ENCODE measurements at regions not wholly inside any gene's neighbourhood (a gene's known extent, or its start where the extent isn't known, plus 50 kb on each side); places are given as distances from the start of the nearest gene placed in this dataset.

DNA sequence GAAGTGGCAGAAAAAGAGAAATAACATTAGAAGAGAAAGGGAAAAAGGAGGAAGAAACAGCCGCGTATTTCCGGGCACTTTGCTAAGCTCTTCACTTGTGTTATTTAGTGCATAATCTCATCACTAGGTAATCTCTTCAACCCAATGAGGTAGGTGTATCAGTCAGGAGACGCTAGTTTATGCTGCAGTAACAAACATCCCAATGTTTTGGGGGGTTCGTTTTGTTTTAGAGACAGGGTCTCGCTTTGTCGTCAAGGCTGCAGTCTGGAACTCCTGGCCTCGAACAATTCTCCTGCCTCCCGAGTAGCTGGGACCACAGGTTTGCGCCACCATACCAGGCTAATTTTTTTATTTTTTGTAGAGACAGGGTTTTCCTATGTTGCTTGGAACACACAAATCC is 61.7 kb downstream of the ZFP36L2 start:
- TF ChIP-seq, protein P1, sequence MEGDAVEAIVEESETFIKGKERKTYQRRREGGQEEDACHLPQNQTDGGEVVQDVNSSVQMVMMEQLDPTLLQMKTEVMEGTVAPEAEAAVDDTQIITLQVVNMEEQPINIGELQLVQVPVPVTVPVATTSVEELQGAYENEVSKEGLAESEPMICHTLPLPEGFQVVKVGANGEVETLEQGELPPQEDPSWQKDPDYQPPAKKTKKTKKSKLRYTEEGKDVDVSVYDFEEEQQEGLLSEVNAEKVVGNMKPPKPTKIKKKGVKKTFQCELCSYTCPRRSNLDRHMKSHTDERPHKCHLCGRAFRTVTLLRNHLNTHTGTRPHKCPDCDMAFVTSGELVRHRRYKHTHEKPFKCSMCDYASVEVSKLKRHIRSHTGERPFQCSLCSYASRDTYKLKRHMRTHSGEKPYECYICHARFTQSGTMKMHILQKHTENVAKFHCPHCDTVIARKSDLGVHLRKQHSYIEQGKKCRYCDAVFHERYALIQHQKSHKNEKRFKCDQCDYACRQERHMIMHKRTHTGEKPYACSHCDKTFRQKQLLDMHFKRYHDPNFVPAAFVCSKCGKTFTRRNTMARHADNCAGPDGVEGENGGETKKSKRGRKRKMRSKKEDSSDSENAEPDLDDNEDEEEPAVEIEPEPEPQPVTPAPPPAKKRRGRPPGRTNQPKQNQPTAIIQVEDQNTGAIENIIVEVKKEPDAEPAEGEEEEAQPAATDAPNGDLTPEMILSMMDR (IDR thresholded peaks at IDR 0.05; ENCODE audit: low read depth, low read length, poor library complexity, severe bottlenecking): no peak
- no peak for TF ChIP-seq EZH2phosphoT487 (IDR thresholded peaks at IDR 0.05; ENCODE audit: borderline replicate concordance, low read length)
- Histone ChIP-seq H3K4me3 (ENCODE audit: low read length) (no peak overlapping the region), H3K4me2 (ENCODE audit: low read length) (no peak overlapping the region), H3K36me3 (ENCODE audit: control insufficient read depth, low read length) (no peaks in the 10 kb centered on the region), H3K9me2 (replicated peaks; ENCODE audit: control insufficient read depth, low read length) (no peaks in the 10 kb centered on the region), H3F3A (ENCODE audit: control insufficient read depth, insufficient read depth) (no peaks in the 10 kb centered on the region), H3K27ac (ENCODE audit: low read depth, low read length) (no peak overlapping the region), H3K4me1 (ENCODE audit: control insufficient read depth, low read length) (peaks cover 25% of the 10 kb centered on the region), H4K20me1 (ENCODE audit: control insufficient read depth, insufficient read depth, low read depth, low read length) (no peaks in the 10 kb centered on the region), H3K79me2 (ENCODE audit: control insufficient read depth, low read length) (no peaks in the 10 kb centered on the region), H3K9me3 (ENCODE audit: control insufficient read depth, insufficient read depth, low read length) (no peaks in the 10 kb centered on the region), H3K27me3 (ENCODE audit: control insufficient read depth, low read length) (no peaks in the 10 kb centered on the region)

DNA sequence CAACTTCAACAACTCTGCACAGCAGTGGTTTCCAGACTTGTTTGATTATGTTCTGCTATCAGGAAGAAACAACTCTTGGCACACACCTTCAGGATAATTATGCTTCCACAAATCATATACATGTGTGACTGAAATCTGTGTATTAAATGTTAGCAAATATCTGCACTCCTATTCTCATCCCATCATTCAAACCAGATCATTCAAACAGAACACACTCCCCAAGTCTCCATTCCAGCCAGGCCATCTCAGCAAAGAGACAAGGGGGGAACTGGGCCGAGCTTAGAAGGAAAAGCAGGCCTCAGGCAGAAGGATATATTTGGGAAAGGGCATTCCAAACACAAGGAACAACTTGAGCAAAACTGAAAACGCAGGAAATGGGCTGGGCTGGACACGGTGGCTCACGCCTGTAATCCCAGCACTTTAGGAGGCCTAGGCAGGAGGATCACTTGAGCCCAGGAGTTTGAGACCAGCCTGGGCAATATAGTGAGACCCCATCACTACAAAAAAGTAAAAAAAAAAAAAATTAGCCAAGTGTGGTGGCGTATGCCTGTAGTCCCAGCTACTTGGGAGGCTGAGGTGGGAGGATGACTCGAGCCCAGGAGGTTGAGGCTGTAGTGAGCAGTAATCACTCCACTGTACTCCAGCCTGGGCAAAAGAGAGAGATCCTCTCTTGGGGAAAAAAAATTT is 62.7 kb downstream of the ZFP36L2 start:
- Histone ChIP-seq H4K20me1 (ENCODE audit: control insufficient read depth, insufficient read depth, low read depth, low read length) (no peaks in the 10 kb centered on the region), H3K4me3 (ENCODE audit: low read length) (no peak overlapping the region), H3K36me3 (ENCODE audit: control insufficient read depth, low read length) (no peaks in the 10 kb centered on the region), H3K27me3 (ENCODE audit: control insufficient read depth, low read length) (no peaks in the 10 kb centered on the region), H3F3A (ENCODE audit: control insufficient read depth, insufficient read depth) (no peaks in the 10 kb centered on the region), H3K79me2 (ENCODE audit: control insufficient read depth, low read length) (no peaks in the 10 kb centered on the region), H3K27ac (ENCODE audit: low read depth, low read length) (no peak overlapping the region), H3K4me2 (ENCODE audit: low read length) (no peak overlapping the region), H3K9me2 (replicated peaks; ENCODE audit: control insufficient read depth, low read length) (no peaks in the 10 kb centered on the region), H3K9me3 (ENCODE audit: control insufficient read depth, insufficient read depth, low read length) (no peaks in the 10 kb centered on the region), H3K4me1 (ENCODE audit: control insufficient read depth, low read length) (peaks cover 20% of the 10 kb centered on the region)
- TF ChIP-seq EZH2phosphoT487 (IDR thresholded peaks at IDR 0.05; ENCODE audit: borderline replicate concordance, low read length): no peak
- TF ChIP-seq, protein P1 (IDR thresholded peaks at IDR 0.05; ENCODE audit: low read depth, low read length, poor library complexity, severe bottlenecking): no peak

DNA sequence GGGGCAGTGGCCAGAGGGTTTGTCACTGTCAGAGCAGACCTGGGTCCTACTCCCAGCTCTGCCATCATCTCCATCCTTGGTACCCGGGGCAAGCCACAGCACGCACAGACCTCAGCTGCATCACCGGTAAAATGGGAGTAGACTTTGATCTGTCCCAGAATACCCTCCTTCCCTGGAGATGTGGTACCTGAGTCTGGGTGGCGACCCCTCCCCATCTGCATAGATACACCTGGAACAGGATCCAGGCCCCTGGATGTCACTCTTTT is 64.0 kb downstream of the ZFP36L2 start:
- H3K79me2 ChIP-seq (ENCODE audit: control insufficient read depth, low read length): no peaks in the 10 kb centered on the region
- H3K27me3 ChIP-seq (ENCODE audit: control insufficient read depth, low read length): no peaks in the 10 kb centered on the region
- TF ChIP-seq EZH2phosphoT487 (IDR thresholded peaks at IDR 0.05; ENCODE audit: borderline replicate concordance, low read length): no peak
- TF ChIP-seq, protein P1 (IDR thresholded peaks at IDR 0.05; ENCODE audit: low read depth, low read length, poor library complexity, severe bottlenecking): no peak
- no peaks in the 10 kb centered on the region for H3K36me3 ChIP-seq (ENCODE audit: control insufficient read depth, low read length)
- no peaks in the 10 kb centered on the region for H4K20me1 ChIP-seq (ENCODE audit: control insufficient read depth, insufficient read depth, low read depth, low read length)
- no peak overlapping the region for H3K27ac ChIP-seq (ENCODE audit: low read depth, low read length)
- H3K9me2 ChIP-seq (replicated peaks; ENCODE audit: control insufficient read depth, low read length): no peaks in the 10 kb centered on the region
- no peaks in the 10 kb centered on the region for H3K9me3 ChIP-seq (ENCODE audit: control insufficient read depth, insufficient read depth, low read length)
- H3K4me1 ChIP-seq (ENCODE audit: control insufficient read depth, low read length): peaks cover 14% of the 10 kb centered on the region
- no peak overlapping the region for H3K4me2 ChIP-seq (ENCODE audit: low read length)
- no peaks in the 10 kb centered on the region for H3F3A ChIP-seq (ENCODE audit: control insufficient read depth, insufficient read depth)
- H3K4me3 ChIP-seq (ENCODE audit: low read length): no peak overlapping the region
